Body of pancreas (tissue), 4 donors: ENCODE measurements at regions not wholly inside any gene's neighbourhood (a gene's known extent, or its start where the extent isn't known, plus 50 kb on each side); places are given as distances from the start of the nearest gene placed in this dataset.
A peak's percentile ranks its signal among the peaks of the same experiment; 100 is the strongest.

ENCODE experiments used
- ATAC-seq: fragments of 150-250 bp; one replicate; pipeline ENCODE4 v1.9.1; 2016
- DNase-seq, 4 donors: peaks; one replicate each; pipeline ENCODE4 v3.0.0-alpha.2; 2019
- H3K27ac ChIP-seq, 4 donors: fragments of 200-600 bp; sonication (generic); 1 replicate in 3 of 4; 2 replicates in 1 of 4; pipeline versions ENCODE4 v1.5.1 to v1.6.1; 2016 to 2019; ENCODE audit warnings: mild to moderate bottlenecking in 1 of 4, mixed read lengths in 1 of 4, moderate library complexity in 1 of 4
- H3K27me3 ChIP-seq, 2 donors: fragments of 200-600 bp; sonication (generic); one replicate each; pipeline ENCODE4 v1.6.0; 2016; ENCODE audit warnings: mild to moderate bottlenecking in 1 of 2
- H3K36me3 ChIP-seq, 2 donors: fragments of 200-600 bp; sonication (generic); replicated peaks in 1 of 2; 2 replicates each; pipeline ENCODE4 v1.5.1; 2016; ENCODE audit warnings: low read depth in 2 of 2; ENCODE audit not compliant: insufficient read depth in 1 of 2
- H3K4me1 ChIP-seq: fragments of 200-600 bp; sonication (generic); one replicate; pipeline ENCODE4 v1.6.0; 2016
- H3K4me3 ChIP-seq, 2 donors: fragments of 200-600 bp; sonication (generic); 1 replicate in 1 of 2; 2 replicates in 1 of 2; pipeline ENCODE4 v1.5.1; 2016 to 2019
- H3K9me3 ChIP-seq, 3 donors: fragments of 200-600 bp; sonication (generic); 1 replicate in 2 of 3; 2 replicates in 1 of 3; pipeline ENCODE4 v1.5.1; 2016
- CTCF ChIP-seq, 7 experiments: fragments of 450-650 bp in 4 of 7; fragments of 200-600 bp in 3 of 7; sonication (generic) in 3 of 7; IDR thresholded peaks; one replicate each; pipeline ENCODE4 v1.5.1; 2016 to 2019; ENCODE audit warnings: antibody characterized with exemption in 7 of 7
- POLR2A ChIP-seq, 3 donors: fragments of 450-650 bp; IDR thresholded peaks; one replicate each; pipeline ENCODE4 v1.6.1; 2016; ENCODE audit warnings: antibody characterized with exemption in 3 of 3, mild to moderate bottlenecking in 2 of 3
- WGBS, 2 donors: methylation state at CpG; one replicate each; pipeline ENCODE4 v1.1.5; 2017; 5-methylcytosine and 5-hydroxymethylcytosine counted together
- intact Hi-C: fragments of 100-400 bp; cut with DNase I; formaldehyde crosslinking; loops from one replicate; pipeline ENCODE4 v1.15.1; 2023

- peak; percentile 50 for ATAC-seq
- Histone ChIP-seq H3K9me3 (no peaks in the 10 kb centered on the region), H3K36me3 (no peaks in the 10 kb centered on the region), H3K4me1 (no peaks in the 10 kb centered on the region), H3K27me3 (no peaks in the 10 kb centered on the region), H3K27ac (no peak overlapping the region), H3K4me3 (no peak overlapping the region)
- peak in 3 of 4 donors; percentile 39 to 54 (median 48) for DNase-seq
- TF ChIP-seq CTCF (IDR thresholded peaks at IDR 0.05) (no peak), POLR2A (IDR thresholded peaks at IDR 0.05) (no peak)
- intact Hi-C loops: no loop called here
Measured at GRCh38 chr9:28155067-28155466, 581.8 kb upstream of the C9orf72 start.

- no peaks in the 10 kb centered on the region for H3K4me1 ChIP-seq
- ATAC-seq (no peak), DNase-seq (no peak)
- no peaks in the 10 kb centered on the region for H3K9me3 ChIP-seq
- H3K27ac ChIP-seq: no peak overlapping the region
- TF ChIP-seq CTCF (IDR thresholded peaks at IDR 0.05) (no peak), POLR2A (IDR thresholded peaks at IDR 0.05) (no peak)
- intact Hi-C loops: no loop called here
- no peak overlapping the region for H3K4me3 ChIP-seq
- H3K27me3 ChIP-seq: no peaks in the 10 kb centered on the region
- 78 to 84% methylated on average over 2 of the region's 2 CpGs for WGBS, 2 donors
- no peaks in the 10 kb centered on the region for H3K36me3 ChIP-seq
Measured at GRCh38 chr9:28155671-28156070, 582.4 kb upstream of the C9orf72 start.

- DNase-seq (no peak), ATAC-seq (no peak)
- Histone ChIP-seq H3K36me3 (no peaks in the 10 kb centered on the region), H3K27me3 (no peaks in the 10 kb centered on the region), H3K9me3 (no peaks in the 10 kb centered on the region), H3K4me3 (no peak overlapping the region), H3K4me1 (no peaks in the 10 kb centered on the region), H3K27ac (no peak overlapping the region)
- TF ChIP-seq POLR2A (IDR thresholded peaks at IDR 0.05) (no peak), CTCF (IDR thresholded peaks at IDR 0.05) (no peak)
- intact Hi-C loops: no loop called here
- WGBS, 2 donors: 60 to 87% methylated on average over 1 of the region's 1 CpG
Measured at GRCh38 chr9:28158451-28158850, 585.2 kb upstream of the C9orf72 start.

GRCh38 chr9:28163619-28164018 is 590.3 kb upstream of the C9orf72 start:
- intact Hi-C loops: no loop called here
- ATAC-seq (no peak), DNase-seq (no peak)
- H3K4me3 ChIP-seq: no peak overlapping the region
- H3K9me3 ChIP-seq: no peaks in the 10 kb centered on the region
- WGBS, 2 donors: 60 to 65% methylated on average over 3 of the region's 3 CpGs
- H3K27ac ChIP-seq: no peak overlapping the region
- no peak for TF ChIP-seq POLR2A (IDR thresholded peaks at IDR 0.05)
- no peaks in the 10 kb centered on the region for H3K4me1 ChIP-seq
- H3K27me3 ChIP-seq: no peaks in the 10 kb centered on the region
- H3K36me3 ChIP-seq: no peaks in the 10 kb centered on the region

GRCh38 chr9:28166179-28166578 is 592.9 kb upstream of the C9orf72 start:
- no peak overlapping the region for H3K4me3 ChIP-seq
- TF ChIP-seq CTCF (IDR thresholded peaks at IDR 0.05): no peak
- no peak for TF ChIP-seq POLR2A (IDR thresholded peaks at IDR 0.05)
- no peaks in the 10 kb centered on the region for H3K36me3 ChIP-seq
- no peaks in the 10 kb centered on the region for H3K27me3 ChIP-seq
- ATAC-seq: no peak
- no peak overlapping the region for H3K27ac ChIP-seq
- no peak for DNase-seq
- intact Hi-C loops: no loop called here
- no peaks in the 10 kb centered on the region for H3K9me3 ChIP-seq
- 69 to 79% methylated on average over 2 of the region's 2 CpGs for WGBS, 2 donors
- H3K4me1 ChIP-seq: no peaks in the 10 kb centered on the region
